NCI-H748 treated with DMSO at 0.1 percent for 48 hours (cell line): ENCODE measurements at regions not wholly inside any gene's neighbourhood (a gene's known extent, or its start where the extent isn't known, plus 50 kb on each side); places are given as distances from the start of the nearest gene placed in this dataset.

ENCODE experiments used
- DNase-seq: peaks from one replicate; lab custom pipeline; 2025; lab: John Stamatoyannopoulos, UW

DNA sequence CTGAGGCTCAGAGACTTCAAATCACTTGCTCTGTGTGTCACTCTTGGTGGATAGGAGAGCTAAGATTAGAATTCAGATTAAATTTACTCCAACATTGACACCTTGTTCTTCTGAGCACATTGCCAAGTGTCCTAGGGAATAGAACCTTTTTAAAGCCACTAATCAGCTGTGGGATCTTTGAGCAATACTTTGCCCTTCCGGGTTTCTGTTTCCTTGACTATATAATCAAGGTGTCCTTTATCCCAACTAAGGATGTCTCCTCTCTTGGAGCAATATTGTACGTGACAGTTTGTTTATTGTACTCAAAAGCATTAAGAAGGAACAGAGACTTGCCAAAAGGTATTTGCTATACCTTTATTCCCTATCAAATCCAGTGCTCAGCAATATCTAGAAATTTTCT, 170.9 kb upstream of the CADPS start:
- no peak for DNase-seq

DNA sequence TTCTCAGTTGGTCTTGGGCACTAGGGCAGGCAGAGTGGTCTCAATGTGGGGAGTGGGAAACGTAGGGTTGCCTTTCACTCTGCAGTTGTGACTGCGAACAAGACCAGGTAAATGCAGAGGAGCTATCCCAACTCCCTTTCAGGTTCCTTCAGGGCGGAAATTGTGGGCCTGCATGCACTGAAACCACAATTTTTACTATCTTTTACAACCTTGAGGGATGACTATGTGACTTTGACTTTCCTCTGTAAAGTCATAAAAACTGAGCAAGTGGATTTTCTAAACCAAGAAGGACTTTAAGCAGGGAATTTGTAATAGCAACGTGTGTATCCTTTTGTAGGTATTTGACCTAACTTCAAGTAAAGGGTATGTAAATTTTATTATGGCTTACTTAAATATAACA, 171.4 kb upstream of the CADPS start:
- DNase-seq: no peak

GRCh38 chr3:63047068-63047467, 171.9 kb upstream of the CADPS start:
- no peak for DNase-seq

GRCh38 chr3:63048367-63049326, 173.4 kb upstream of the CADPS start:
- DNase-seq: no peak

GRCh38 chr3:63050548-63051177, 175.4 kb upstream of the CADPS start:
- DNase-seq: no peak

DNA sequence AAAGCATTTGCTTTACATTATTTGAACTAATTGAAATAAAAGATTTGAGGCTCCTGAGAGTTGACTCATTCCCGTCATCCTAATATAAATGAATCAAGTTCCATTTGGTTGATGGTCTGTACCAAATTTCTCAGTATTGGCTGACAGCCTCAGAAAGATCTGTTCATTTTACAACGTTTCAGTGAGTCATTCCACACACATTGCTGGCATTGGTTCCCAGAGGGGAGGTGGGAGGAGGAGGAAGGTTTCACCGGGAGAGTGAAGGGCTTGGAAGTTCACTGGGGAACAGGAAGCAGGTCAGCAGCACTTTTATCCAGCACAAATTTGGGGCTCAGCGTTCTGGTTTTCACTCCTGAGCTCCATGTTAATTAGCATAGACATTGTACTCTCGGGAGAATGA, 176.7 kb upstream of the CADPS start:
- no peak for DNase-seq

GRCh38 chr3:63056932-63057331, 181.7 kb upstream of the CADPS start:
- no peak for DNase-seq

GRCh38 chr3:63060412-63060811, 185.2 kb upstream of the CADPS start:
- DNase-seq: no peak

GRCh38 chr3:63061449-63061848, 186.2 kb upstream of the CADPS start:
- no peak for DNase-seq

DNA sequence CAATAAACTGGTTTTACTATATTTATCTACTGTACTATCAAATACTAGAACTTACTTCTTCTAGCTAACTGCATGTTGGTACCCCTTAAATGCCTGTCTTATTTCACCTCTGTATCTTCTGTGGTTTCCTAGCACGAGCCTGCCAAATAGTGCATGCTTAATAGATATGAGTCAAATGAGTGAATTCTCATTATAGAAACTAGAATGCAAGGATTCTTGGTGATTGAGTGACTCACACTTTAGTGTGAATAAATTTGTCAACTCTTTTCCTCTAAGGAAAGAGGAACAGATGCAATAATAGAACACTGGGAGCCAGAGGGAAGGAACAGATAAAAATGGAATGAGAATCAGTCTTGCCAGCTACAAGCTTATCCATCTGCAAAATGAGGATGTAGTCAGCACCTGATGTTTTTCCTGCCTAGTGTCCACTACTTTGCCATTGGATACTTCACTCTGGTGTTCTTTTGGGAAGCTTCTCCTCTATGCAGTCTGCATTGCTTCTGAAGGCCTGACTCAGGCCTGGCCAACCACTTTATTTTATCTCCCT, 189.1 kb upstream of the CADPS start:
- no peak for DNase-seq

GRCh38 chr3:63067999-63068645, 192.9 kb upstream of the CADPS start:
- DNase-seq: no peak

DNA sequence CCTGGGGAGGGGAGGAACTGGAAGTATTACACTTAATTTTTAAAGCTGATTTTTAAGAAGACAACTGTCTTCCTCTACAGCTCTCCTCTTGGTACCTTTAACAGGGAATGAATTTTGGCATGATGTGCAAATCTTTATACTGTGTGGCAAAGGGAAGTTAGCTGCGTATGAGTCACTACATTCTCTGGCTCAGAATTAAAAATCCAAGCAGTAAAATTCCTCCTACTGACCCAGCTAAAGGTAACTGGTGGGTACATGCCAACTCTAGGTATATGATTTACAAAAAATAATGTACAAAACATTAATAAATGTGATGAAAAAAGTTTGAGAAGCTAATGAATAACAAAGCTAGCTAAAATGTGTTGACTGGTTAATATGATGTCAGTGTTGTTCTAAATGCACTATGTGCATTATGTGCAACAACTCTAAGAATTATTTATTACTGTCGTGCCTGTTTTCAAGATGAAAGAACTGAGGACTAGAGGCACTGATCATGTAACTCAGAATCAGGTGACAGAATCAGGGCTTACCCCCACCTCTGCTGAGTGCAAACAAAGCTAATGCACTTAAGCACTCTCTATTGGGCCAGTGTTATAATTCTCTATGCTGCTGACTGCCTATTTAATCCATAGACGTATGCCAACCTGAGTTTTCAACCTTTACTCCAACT, 194.7 kb upstream of the CADPS start:
- no peak for DNase-seq

GRCh38 chr3:63070476-63070810, 195.2 kb upstream of the CADPS start:
- DNase-seq: no peak

- no peak for DNase-seq
These were observed 201.1 kb upstream of the CADPS start for GRCh38 chr3:63076357-63076756.

- DNase-seq: no peak
These were observed 191.9 kb upstream of the SYNPR start for GRCh38 chr3:63086190-63086589.

DNA sequence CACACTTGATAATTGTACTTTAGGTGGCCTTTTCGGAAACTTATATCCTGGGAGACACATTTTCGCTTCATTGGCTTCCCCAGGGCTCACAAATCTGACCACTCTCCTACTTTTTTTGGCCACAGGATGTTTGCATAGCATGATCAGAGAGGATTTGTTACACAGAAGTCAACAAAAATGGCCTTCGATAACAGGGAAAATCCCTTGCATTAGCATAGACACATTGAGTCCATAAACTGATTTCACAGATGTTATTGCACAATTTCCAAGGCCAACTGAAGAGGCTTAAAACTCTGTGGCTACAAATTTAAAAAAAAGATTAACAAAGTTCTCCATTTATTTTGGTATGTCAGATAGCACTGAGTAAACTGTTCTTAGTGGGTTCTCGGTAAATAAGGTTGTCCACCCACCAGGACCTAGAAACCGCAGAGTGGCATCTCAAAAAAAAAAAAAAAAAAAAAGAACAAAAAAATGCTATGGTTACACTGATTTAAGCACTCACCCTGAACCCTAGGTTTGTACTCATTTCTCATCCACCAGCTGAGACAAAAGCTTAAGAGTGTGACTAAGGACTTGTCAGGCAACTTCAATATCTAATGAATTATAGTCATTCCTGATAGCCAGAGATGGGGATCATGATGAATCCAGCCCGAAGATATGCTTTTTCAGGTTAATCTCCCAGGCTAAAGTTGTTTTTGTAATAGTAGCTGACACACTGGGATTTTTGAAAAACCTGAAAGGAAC, 188.9 kb upstream of the SYNPR start:
- no peak for DNase-seq

DNA sequence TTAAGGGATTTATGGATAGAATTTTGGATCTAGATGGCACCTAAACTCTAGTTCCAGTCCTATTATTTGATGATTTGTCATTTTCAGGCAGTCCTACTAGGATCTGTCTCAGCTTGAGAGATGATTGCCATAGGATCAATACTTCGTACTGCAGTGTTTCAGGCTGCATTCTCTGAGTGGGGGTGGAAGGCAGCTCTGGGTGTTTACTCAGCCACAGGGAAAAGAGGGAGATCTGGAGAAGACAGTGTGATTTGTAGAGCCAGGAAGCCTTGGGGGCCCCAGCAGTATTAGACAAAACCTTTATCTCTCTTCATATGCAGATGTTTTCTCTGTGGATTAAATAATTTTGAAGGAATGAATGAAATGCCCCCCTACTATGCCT, 188.4 kb upstream of the SYNPR start:
- DNase-seq: no peak

DNA sequence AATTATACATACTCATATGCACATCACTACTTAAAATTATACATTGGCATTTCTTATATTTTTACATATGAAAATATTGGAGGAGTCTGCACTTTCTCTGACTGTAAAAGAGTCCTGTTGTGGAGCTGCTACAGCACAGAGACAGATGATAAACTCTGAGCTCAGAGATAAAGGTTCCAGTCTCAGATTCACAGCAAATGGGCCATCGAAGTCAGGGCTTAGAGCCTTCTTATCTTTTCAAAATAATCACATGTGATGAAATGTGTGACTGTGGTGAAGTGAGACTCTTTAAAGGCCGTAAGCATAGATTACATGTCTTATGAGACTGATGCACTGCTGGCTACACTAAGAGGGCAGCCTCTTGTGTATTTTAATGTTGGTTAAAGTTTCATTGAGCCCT, 187.5 kb upstream of the SYNPR start:
- DNase-seq: no peak

DNA sequence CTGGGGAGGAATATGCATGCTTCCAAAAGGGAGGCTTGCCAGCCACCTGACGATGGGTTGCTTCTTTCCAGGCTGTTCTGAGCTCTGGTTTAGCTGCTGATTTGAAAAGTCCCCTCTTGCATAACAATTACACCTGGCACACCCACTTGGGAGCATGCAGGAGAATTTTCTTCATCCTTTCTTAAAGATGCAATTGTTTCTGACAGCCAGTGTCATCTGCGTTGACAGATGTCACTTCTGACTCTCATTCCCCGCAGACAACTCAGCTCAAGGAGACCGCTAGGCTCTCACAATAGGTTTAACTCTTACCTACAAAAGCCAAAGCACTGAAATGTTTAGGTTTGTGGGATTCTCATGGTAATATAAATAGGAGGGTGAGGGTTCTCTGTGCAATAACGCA, 185.6 kb upstream of the SYNPR start:
- no peak for DNase-seq

GRCh38 chr3:63094642-63095408, 183.3 kb upstream of the SYNPR start:
- DNase-seq: no peak
